AG08395 (cell line): ENCODE measurements at regions not wholly inside any gene's neighbourhood (a gene's known extent, or its start where the extent isn't known, plus 50 kb on each side); places are given as distances from the start of the nearest gene placed in this dataset.
A peak's percentile ranks its signal among the peaks of the same experiment; 100 is the strongest.
"Not testable (repeated sequence)": the region's sequence is repeated elsewhere in the genome, so short reads cannot be mapped to it uniquely, and the experiment has no call there.

Experiments used
- DNase-seq: peaks from one replicate; pipeline ENCODE4 v3.0.0; 2012; ENCODE audit warnings: mixed read lengths, low spot score

DNA sequence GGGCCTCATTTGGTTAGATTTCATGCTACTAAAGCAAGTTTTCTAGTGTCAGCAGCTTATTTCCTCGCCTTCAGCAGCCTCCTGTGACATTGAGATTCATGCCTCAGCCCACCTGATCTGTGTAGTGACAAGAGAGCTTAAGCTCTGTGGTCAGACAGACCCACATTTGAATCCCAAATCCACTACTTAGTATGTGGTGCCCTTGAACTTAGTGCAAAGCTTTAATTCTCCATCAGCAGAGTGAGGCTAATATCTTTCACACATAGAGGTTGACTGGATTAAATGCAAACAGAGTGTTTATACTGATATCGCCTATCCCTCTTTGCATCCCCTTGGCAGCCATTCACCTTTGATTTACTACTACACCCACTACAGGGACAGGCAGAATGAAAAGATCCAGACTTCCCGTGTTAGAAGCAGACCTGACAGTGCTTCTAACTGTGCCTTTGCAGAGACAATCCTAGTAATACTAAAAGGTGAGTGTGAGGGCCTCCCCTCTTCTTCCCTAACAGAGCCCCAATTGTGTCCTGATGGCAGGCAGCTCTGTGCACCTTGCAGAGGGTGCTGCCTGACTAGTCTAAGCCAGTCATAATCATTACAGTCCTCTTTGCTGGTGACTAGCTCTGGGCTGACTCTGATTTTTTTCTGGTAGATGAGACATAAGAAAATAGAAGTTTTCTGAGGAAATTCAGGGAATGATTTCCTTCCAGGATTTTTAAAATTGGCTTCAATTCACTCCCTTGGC is 264.0 kb downstream of the CTH start:
- DNase-seq = no peak

DNA sequence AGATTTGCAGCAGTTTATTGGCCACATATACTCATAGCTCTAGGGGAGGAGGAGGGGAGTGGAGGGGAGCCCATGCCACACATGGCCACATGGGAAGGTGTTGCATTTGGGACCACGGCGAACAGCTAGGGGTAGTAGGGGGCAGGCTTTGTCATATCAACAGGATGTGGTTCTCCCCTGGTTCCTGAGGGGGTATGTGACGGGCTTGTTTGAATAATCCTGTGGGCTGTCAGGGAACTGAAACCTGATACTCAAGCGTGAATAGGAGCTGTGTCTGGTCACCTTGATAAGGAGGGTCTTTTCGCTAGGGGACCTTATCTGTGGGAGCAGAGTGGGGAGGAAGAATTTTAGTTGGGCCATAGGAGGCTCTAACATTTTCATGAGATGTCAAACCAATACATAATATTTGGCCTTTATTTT is 264.7 kb downstream of the CTH start:
- DNase-seq = no peak

DNA sequence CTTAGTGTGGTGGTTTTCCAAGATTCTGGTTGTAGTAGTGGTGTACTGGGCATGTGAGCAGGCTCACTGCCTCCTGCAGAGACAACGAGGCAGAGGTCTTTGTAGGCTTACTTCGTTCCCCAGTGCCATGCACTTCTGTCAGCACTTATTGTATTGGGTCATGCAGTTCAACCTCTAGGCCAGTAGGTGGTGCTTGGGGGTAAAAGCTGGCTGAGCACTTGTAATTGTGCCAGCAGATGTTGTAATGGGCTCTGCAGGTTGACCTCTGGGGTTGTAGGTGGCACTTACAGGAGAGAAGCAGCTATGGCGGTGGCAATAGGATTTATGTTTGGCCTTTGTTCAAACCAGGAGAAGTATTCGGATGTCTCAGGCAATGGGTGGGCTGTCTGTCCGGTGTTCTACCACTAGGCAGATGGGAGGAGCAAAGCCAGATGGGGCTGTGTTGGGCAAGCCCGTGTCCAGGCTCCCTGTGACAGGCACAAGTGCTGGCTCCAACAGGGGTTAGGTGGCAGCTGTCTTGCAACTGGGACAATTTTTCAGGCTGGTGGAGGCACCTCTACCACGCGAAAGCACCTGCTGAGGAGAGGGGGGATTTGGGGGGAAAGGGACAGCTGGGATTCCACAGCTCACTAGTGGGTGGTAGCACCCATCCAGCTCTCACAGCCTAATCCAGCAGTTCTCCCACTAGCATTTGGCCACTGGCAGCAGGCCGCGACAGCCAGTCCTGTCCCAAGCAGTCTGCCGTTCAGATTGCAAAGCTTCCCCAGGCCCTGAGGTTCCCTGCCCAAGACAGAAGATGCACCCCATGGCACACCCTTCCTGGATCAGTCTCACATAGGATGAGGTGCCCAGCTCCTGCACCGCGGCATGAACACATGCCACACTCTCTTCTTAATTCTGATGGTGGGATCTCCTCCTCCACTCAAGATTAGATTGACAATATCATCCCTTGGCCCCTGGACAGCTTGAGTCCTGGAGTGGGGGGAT is 274.5 kb downstream of the CTH start:
- DNase-seq = peak; percentile 82

DNA sequence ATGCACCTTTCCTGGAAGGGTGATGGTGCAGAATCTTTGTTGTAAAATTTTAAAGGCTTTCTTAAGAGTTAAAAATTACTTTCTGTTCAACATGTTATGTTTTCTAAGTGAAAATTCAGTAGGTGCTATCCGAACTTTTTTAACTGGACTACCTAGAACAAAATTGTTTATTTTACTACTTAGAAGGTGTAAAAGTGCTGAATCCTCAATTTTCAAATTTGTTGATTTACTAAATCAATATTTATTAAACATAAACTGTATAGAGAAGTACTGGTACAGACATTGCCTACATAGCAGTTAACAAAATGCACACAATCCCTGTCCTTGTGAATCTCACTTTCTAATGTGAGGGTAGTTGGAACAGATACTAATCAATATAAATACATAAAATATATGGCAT is 277.5 kb downstream of the CTH start:
- no peak for DNase-seq

DNA sequence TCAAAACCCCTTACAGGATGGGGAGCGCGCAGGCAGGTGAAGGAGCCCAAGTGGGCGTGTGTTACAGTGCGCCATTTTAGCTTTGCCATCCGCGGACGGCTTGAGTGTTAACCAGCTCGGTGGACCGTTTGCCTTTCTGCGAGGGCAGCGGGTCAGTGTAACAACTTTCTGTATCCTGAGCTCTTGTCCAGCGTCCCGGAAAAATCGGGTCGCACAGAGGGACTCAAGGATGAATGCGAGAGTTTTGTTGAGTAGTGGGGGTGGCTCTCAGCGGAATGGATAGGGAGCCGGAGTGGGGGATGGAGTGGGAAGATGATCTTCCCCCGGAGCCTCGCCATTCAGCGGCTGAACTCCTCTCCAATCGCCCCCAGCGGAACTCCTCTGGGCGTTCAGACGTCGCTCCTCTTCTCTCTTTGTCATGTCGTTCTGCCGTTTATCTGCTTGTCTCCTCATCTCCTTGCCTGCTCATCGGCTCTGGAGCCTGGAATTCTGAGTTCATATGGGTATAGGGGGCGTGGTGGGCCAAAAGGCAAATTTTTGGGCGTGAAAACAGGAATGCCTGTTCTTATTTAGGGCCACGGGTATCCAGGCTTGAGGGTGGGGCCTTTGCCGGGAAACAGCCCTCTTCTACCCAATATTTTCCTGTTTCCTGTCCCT is 295.4 kb downstream of the CTH start:
- no peak for DNase-seq

DNA sequence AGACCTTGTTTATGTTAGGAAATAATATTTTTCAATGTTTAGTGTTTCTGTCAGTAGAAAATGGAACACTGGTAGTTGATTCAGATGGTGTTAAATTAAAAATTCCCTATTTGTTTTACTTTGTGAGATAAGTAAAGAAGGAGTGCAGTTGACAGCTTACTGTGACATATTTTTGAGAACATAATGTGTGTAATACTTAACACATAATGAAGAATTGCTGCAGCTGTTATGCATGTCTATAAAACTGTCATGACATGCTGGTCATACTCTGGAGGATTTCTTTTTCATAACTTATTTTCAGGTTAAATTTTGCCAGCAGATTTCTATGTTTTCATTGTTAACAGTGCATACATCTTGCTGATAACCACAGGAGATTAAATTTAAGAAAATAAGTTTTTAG is 296.1 kb downstream of the CTH start:
- no peak for DNase-seq

DNA sequence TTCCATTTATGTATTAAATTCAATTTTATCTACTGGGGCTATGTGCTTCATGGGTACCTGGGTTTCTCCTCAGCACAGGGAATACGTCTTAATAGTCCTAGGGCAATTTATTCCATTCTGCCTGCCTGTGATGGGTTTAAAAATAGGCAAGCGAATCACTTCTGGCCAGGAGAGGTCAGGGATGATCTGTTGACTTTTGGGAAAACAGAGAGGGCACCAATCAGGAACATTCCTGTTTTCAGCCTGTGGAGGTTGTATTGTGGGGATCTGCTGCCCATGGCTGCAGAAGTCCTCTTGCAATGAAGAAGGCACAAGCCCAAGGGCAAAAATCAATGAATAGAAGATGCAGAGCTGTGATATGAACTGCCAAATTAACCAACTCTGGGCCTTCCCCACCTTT is 303.1 kb downstream of the CTH start:
- DNase-seq = peak; percentile 21

DNA sequence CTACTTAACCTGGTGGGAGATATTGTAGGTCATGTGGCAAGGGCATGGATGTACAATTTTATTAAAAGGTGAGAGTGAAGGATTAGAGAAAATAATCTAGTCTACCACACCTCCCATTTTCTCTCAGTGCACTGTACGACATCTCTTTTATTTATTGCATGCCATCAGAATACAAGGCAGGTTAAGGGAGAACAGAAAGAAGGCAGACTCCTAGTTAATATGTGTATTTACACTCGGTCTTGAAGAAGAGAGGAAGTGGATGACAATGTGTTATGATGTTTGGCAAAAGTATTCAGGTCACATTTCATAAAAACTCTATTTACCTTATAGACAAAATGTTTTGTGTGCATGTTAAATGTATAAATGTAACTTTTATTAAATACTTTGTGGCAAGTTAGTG is 306.1 kb downstream of the CTH start:
- DNase-seq = no peak

DNA sequence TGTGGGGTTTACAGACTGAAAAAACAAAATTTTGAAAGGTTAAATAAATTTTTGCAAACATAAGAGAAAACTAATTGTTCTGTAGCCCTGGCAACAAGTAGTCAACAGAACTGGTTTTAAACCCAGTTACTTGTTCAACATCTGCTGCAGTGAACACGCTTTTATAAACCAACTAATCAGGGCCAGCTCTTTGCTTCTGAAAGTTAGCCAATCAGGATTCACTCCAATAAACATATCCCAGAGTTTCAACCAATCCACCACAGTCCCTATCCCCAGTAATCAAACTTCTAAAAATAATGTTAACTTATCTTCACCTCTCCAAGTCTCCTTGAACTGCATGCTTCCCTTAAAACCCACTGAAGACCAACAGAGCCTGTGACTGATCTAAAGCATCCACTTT is 306.6 kb downstream of the CTH start:
- no peak for DNase-seq

DNA sequence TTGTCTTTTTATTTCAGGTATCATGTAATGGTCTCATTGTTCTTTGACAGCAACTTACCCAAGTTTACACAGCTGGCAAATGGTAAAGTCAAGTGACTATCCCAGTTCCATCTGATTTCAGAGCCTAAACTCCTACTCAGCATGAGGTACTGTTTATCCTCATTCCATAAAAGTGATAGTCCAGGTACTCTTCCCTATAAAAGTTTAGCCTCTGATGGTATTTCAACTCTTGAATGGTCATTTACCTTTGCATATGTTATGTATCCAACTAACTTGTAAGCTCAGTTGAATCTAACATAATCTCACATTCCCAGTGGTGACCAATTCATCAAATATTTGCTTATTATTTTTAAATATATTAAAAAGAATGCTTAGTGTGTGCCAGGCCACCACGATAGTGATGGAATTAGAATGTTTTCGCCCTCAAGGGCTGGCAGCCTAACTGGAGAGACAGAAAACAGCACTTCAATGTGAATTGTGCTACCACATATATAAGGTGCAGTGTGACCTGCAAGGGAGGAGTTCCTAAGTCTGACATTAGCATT is 307.1 kb downstream of the CTH start:
- DNase-seq = peak; percentile 5

DNA sequence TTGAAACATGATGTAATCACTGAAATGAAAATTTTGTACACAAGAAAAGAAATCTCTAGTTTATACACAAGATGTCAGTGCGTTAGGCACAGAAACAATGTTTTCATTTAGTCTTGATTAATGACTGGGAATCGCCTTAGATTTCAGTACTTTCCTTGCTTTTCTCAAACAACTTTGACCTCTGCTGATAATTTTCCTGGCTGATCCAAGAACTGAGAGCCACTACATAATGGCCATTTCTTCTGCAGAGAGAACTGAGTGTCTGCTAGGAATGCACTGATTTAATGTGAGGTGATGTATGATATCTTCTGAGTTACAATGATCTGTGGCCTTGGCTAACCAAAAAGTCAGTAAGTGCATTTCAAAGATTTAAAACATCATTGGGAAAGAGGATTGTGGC is 308.1 kb downstream of the CTH start:
- peak; percentile 8 for DNase-seq

DNA sequence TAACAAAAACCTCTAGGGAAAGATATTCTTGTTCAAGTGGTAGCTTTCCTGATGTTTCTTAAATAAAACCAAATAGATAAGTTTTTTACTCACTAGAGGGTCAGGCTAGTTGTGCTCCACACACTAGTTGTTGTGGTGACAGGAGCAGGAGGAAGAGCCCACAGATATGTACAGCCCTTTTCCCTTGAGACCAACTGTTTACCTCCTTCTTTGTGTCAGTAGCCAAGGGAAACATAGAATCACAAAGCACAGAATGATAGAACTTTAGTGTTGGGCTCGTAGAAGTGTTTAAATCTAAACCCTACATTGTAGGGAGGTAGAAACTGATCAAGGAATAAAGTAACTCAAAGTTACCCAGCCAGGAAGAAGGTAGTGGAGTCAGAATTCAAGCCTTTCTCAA is 309.0 kb downstream of the CTH start:
- DNase-seq = no peak

DNA sequence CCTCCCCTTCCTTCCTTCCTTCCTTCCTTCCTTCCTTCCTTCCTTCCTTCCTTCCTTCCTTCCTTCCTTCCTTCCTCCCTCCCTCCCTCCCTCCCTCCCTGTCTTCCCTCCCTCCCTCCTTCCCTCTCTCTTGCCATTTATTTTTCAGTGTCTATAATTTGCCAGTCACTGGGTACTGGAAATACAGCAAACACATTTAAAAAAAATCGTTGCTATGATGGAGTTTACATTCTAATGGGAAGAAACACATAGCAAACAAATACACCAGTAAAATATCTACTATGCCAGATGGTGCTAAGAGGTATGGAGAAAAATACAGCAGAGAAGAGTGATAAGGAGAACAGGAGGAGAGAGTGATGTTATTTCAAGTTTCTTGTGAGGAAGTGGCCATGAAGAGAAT is 309.5 kb downstream of the CTH start:
- DNase-seq = no peak

DNA sequence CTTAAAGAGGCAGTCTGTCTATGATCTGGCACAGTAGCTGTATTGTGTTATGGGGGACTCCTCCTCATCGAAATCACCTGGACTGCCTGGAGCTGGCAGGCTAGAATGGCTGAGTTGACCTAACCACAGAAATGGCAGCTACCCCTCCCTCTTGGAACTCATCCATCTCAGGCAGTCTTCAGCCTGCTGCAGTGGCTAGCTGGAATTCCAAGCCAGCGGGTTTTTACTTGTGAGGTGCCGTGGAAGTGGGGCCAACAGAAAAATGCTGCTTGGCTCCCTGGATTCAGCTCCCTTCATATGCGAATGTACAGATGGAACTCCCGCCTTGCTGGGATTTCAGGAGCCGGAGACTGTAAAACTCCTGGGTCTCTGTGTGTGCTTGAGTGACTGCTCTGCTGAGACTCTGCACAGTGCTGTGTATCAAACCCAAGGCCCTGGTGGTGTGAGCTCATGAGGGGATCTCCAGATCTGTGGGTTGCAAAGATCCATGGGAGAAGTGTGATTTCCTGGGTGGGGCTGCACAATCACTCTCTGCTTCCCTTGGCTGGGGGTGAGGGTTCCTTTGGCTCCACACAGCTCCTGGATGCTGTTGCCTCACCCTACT is 316.9 kb downstream of the CTH start:
- DNase-seq = no peak

DNA sequence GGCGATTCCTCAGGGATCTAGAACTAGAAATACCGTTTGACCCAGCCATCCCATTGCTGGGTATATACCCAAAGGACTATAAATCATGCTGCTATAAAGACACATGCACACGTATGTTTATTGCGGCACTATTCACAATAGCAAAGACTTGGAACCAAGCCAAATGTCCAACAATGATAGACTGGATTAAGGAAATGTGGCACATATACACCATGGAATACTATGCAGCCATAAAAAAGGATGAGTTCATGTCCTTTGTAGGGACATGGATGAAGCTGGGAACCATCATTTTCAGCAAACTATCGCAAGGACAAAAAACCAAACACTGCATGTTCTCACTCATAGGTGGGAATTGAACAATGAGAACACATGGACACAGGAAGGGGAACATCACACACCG is 311.1 kb downstream of the PTGER3 start:
- DNase-seq = not testable (repeated sequence)

DNA sequence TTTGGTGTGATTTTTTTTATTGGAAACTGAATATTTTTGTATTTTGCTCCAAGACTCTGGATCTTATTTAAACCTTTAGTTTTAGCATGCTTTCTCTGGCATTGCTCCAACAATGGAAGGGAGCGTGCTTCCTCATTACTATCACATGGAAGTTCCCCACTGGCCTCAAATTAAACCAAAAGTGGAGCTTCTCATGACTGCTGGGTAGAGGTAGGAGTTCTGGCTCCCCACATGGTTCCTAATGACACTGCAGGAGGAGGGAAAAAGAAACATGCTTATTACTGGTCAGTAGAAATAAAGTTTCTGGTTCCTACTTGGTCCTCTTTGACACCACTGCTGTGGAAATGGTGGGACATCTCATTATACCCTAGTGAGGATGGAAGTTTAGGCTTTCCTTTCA is 310.5 kb downstream of the PTGER3 start:
- no peak for DNase-seq

DNA sequence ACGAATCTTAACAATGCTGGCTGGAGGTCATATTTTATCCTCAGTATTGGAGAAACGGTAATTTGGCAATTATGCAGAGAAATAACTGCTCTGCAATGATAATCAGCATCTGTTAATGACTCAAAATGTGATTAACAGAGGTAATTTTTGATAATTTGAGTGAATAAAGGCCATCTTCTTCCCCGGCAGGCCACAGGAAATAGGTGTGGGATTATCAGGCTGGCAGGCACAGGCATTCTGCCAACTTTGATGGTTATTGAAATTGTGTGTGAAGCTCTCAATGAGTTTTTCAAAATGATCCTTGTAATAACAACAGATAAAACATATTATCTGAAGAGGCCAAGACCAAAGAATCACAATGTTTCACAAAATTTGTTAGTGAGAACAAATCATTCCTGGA is 309.0 kb downstream of the PTGER3 start:
- DNase-seq = no peak

DNA sequence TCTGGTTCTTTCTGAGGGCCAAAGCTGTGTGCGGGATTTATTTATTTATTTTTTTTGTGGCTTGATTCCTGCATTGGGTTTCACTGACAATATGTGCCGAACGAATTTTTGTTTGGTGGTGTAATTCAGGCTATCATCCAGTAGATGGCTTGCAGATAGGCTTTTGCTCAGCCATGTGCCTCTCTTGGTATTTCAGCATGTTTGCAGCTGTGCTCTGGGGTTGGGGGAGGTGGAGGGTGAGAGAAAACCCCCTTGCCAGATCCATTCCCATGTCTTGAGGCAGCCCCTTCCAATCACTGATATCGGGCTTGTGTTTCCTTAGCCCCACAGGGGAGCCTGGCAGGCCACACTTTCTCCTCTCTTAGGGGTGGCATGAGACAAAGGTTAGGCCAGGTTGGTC is 302.4 kb downstream of the PTGER3 start:
- DNase-seq = no peak

DNA sequence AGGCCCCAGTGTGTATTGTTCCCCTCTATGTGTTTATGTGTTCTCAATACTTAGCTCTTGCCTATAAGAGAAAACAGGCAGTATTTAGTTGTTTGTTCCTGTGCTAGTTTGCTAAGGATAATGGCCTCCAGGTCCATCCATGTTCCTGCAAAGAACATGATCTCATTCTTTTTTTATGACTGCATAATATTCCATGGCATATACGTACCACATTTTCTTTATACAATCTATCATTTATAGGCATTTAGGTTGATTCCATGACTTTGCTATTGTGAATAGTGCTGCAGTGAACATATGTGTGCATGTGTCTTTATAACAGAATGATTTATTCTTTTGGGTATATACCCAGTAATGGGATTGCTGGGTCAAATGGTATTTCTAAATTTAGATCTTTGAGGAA is 301.6 kb downstream of the PTGER3 start:
- not testable (repeated sequence) for DNase-seq

DNA sequence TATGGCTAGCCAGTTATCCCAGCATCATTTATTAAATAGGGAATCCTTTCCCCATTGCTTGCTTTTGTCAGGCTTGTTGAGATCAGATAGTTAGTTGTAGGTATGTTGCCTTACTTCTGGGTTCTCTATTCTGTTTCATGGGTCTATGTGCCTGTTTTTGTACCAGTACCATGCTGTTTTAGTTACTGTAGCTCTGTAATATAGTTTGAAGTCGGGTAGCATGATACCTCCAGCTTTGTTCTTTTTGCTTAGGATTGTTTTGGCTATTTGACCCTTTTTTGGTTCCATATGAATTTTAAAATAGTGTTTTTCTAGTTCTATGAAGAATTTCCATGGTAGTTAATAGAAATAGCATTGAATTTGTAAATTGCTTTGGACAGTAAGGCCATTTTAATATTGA is 300.5 kb downstream of the PTGER3 start:
- not testable (repeated sequence) for DNase-seq

DNA sequence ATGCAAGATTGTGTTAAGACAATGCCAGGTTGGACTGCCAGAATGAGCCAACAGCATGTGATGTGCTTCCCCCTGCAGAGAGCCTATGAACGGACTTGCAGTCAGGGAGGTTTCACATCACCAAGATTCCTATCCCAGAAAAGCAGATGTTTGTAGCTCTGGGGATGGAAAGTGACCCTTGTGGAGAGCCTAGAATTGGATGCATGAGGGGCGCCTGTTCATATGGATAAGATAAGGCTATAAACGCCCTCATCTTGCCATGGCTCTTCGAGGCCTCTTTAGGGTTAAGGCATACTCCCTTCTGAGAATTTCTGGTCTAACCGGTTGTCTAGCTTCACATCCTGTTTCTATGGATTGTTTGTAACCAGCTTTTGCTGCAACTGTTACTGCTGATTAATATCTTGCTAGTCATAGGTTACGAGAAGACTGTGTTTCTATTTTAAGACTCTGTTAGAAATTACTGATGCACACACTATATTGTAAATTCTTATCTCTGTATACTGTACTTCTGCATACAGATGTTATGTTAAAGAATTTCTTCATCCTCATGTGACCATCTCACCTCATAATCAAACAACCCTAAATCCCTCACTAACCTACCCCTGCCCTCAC is 295.8 kb downstream of the PTGER3 start:
- DNase-seq = not testable (repeated sequence)

DNA sequence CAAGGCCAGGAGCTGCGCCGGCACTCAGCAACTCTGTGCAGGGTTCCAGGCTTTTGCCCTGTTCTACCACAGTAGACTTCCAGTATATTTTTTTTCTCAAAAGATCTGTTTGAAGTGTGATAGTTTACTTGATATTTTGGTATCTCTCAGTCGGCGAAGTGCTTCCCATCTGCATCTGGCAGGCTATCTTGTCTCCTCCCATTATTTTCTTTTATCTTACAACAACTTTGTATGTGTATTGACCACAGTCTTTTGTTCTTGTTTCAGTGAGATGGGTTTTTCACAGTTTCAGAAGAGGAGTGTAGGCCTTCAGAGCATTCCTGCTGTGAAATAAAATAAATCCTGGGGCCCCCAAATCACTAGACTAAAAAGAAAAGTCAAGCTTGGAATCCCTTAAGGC is 292.9 kb downstream of the PTGER3 start:
- no peak for DNase-seq
